ENCODE measurements at regions not wholly inside any gene's neighbourhood (a gene's known extent, or its start where the extent isn't known, plus 50 kb on each side); places are given as distances from the start of the nearest gene placed in this dataset.

- Mint-ChIP-seq H3K36me3 (ENCODE audit: insufficient read depth, unreplicated experiment) (no peaks in the 10 kb centered on the region), H3K4me1 (ENCODE audit: insufficient read depth, unreplicated experiment) (no peaks in the 10 kb centered on the region), H3K27ac (ENCODE audit: low read depth, unreplicated experiment) (no peak overlapping the region), H3K9me3 (ENCODE audit: unreplicated experiment) (no peaks in the 10 kb centered on the region), H3K4me3 (ENCODE audit: unreplicated experiment) (no peak overlapping the region), H3K27me3 (ENCODE audit: insufficient read depth, unreplicated experiment) (peaks cover 5% of the 10 kb centered on the region)
- intact Hi-C loops (cut with micrococcal nuclease): no loop called here
- ChIA-PET CTCF (no interaction called here), POLR2A (no interaction called here)
- no peak for TF ChIP-seq CTCF (IDR thresholded peaks at IDR 0.05; ENCODE audit: unreplicated experiment)
- DNase-seq (ENCODE audit: unreplicated experiment): no peak
- BruUV-seq (replicated peaks): no TSS peak
These were observed 103.9 kb upstream of the TMEM132D start for GRCh38 chr12:130007771-130008170.

- intact Hi-C loops (cut with micrococcal nuclease): no loop called here
- ChIA-PET POLR2A (no interaction called here), CTCF (no interaction called here)
- no peaks in the 10 kb centered on the region for H3K36me3 Mint-ChIP-seq (ENCODE audit: insufficient read depth, unreplicated experiment)
- peaks cover under 1% of the 10 kb centered on the region for H3K27me3 Mint-ChIP-seq (ENCODE audit: insufficient read depth, unreplicated experiment)
- no peak overlapping the region for H3K27ac Mint-ChIP-seq (ENCODE audit: low read depth, unreplicated experiment)
- H3K4me1 Mint-ChIP-seq (ENCODE audit: insufficient read depth, unreplicated experiment): no peaks in the 10 kb centered on the region
- no TSS peak for BruUV-seq (replicated peaks)
- no peak for DNase-seq (ENCODE audit: unreplicated experiment)
- H3K4me3 Mint-ChIP-seq (ENCODE audit: unreplicated experiment): no peak overlapping the region
- H3K9me3 Mint-ChIP-seq (ENCODE audit: unreplicated experiment): no peaks in the 10 kb centered on the region
- TF ChIP-seq CTCF (IDR thresholded peaks at IDR 0.05; ENCODE audit: unreplicated experiment): no peak
These were observed 104.4 kb upstream of the TMEM132D start for GRCh38 chr12:130008241-130008640.

DNA sequence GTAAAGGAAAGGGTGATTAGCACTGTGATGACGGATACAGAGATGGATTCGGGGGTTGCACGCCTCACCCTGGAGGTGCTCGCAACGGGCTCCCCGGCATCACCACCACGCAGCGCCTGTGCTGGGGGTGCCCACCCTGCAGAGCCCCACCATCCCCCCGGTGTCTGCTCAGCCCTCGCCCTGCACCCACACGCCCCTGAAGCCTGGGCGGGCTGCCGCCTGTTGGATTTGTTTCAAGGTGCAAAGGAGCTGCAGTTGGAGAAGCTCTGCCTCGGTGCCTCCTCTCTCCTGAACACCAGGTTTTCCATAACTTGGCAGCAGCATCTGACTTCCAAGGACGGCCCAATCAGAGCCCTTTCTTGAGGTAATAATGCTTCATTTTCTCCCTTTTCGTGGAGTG lies 106.1 kb upstream of the TMEM132D start:
- Mint-ChIP-seq H3K36me3 (ENCODE audit: insufficient read depth, unreplicated experiment) (no peaks in the 10 kb centered on the region), H3K9me3 (ENCODE audit: unreplicated experiment) (no peaks in the 10 kb centered on the region), H3K4me1 (ENCODE audit: insufficient read depth, unreplicated experiment) (no peaks in the 10 kb centered on the region), H3K27ac (ENCODE audit: low read depth, unreplicated experiment) (no peak overlapping the region), H3K27me3 (ENCODE audit: insufficient read depth, unreplicated experiment) (no peaks in the 10 kb centered on the region), H3K4me3 (ENCODE audit: unreplicated experiment) (no peak overlapping the region)
- no TSS peak for BruUV-seq (replicated peaks)
- no peak for DNase-seq (ENCODE audit: unreplicated experiment)
- CTCF ChIA-PET: interaction anchor here (0.7 kb wide), 1 partner anchor 1361 kb away, joined by 4 read pairs; no protein-coding TSS in a partner anchor
- intact Hi-C loops (cut with micrococcal nuclease): loop anchor here (5.0 kb wide), 1 partner anchor 1228 kb away; no protein-coding TSS in a partner anchor
- TF ChIP-seq CTCF (IDR thresholded peaks at IDR 0.05; ENCODE audit: unreplicated experiment): no peak
- POLR2A ChIA-PET: no interaction called here

DNA sequence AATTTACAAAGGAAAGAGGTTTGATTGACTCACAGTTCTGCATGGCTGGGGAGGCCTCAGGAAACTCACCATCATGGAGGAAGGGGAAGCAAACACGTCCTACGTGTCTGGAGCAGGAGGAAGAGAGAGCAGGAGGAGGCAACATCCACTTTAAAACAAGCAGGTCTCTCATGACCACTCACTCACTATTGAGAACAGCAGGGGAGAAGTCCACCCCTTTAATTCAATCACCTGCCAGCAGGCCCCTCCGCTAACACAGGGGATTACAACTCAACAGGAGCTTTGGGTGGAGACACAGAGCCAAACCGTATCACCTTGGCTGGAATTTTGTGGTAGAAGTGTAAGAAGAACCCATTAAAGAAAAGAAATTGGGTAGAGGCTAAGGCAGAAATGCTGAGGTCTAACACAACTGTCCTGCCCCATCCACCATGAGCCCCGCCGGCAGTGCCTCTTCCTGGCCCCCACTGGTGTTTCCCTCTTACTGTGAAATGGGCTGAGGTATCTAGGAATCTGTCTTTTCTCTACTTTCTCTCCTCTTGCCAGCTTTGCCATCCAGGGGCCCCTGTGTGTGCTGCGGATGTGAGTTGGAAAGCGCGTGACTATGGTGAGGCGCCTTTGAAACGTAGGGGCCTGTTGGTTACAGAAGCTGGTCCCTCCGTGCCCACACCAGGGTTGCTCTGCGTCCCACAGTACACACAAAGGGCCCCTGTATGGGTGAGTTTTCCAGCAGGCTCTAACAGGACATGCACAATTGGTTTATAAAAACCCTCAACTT lies 108.0 kb upstream of the TMEM132D start:
- Mint-ChIP-seq H3K4me3 (ENCODE audit: unreplicated experiment) (no peak overlapping the region), H3K27ac (ENCODE audit: low read depth, unreplicated experiment) (no peak overlapping the region), H3K4me1 (ENCODE audit: insufficient read depth, unreplicated experiment) (no peaks in the 10 kb centered on the region), H3K9me3 (ENCODE audit: unreplicated experiment) (no peaks in the 10 kb centered on the region), H3K36me3 (ENCODE audit: insufficient read depth, unreplicated experiment) (no peaks in the 10 kb centered on the region), H3K27me3 (ENCODE audit: insufficient read depth, unreplicated experiment) (no peaks in the 10 kb centered on the region)
- intact Hi-C loops (cut with micrococcal nuclease): loop anchor here (5.0 kb wide), 1 partner anchor 1229 kb away; no protein-coding TSS in a partner anchor
- ChIA-PET CTCF (interaction anchor here (0.6 kb wide), 4 partner anchors 289 to 1990 kb away, joined by 3 read pairs; no protein-coding TSS in a partner anchor), POLR2A (no interaction called here)
- no peak for TF ChIP-seq CTCF (IDR thresholded peaks at IDR 0.05; ENCODE audit: unreplicated experiment)
- BruUV-seq (replicated peaks): no TSS peak
- no peak for DNase-seq (ENCODE audit: unreplicated experiment)
